Spleen (tissue), 11 donors: ENCODE measurements at regions not wholly inside any gene's neighbourhood (a gene's known extent, or its start where the extent isn't known, plus 50 kb on each side); places are given as distances from the start of the nearest gene placed in this dataset.

Experiments used
- DNase-seq: peaks from one replicate; pipeline ENCODE4 v3.0.0-alpha.2; 2020
- H3K27ac ChIP-seq, 8 donors: fragments of 200-600 bp; sonication (generic) in 7 of 8; 1 replicate in 4 of 8; 2 replicates in 4 of 8; pipeline versions ENCODE4 v1.5.0 to v1.8.0; 2016 to 2021; ENCODE audit warnings: inconsistent platforms in 4 of 8, mild to moderate bottlenecking in 4 of 8, moderate library complexity in 1 of 8
- H3K27me3 ChIP-seq, 7 donors: fragments of 200-600 bp; sonication (generic) in 6 of 7; replicated peaks in 1 of 7; 1 replicate in 4 of 7; 2 replicates in 3 of 7; pipeline versions ENCODE4 v1.5.0 to v1.8.0; 2016 to 2021; ENCODE audit warnings: inconsistent platforms in 3 of 7, mild to moderate bottlenecking in 1 of 7
- H3K36me3 ChIP-seq, 6 donors: fragments of 200-600 bp; sonication (generic) in 5 of 6; 1 replicate in 4 of 6; 2 replicates in 2 of 6; pipeline versions ENCODE4 v1.5.0 to v1.8.0; 2016 to 2021; ENCODE audit warnings: inconsistent platforms in 2 of 6
- H3K4me1 ChIP-seq, 6 donors: fragments of 200-600 bp; sonication (generic) in 5 of 6; 1 replicate in 3 of 6; 2 replicates in 3 of 6; pipeline versions ENCODE4 v1.5.0 to v1.8.0; 2016 to 2021; ENCODE audit warnings: inconsistent platforms in 3 of 6
- H3K4me3 ChIP-seq, 8 donors: fragments of 200-600 bp; sonication (generic) in 7 of 8; 1 replicate in 4 of 8; 2 replicates in 4 of 8; pipeline versions ENCODE4 v1.5.0 to v1.8.0; 2016 to 2021; ENCODE audit warnings: inconsistent platforms in 4 of 8, mild to moderate bottlenecking in 4 of 8, moderate library complexity in 2 of 8
- H3K9me3 ChIP-seq, 8 donors: fragments of 200-600 bp; sonication (generic) in 7 of 8; 1 replicate in 4 of 8; 2 replicates in 4 of 8; pipeline versions ENCODE4 v1.5.0 to v1.8.0; 2016 to 2021; ENCODE audit warnings: inconsistent platforms in 4 of 8
- CTCF ChIP-seq, 11 experiments: fragments of 200-600 bp in 7 of 11; fragments of 450-650 bp in 4 of 11; sonication (generic) in 4 of 11; IDR thresholded peaks in 8 of 11; conservative IDR thresholded peaks in 3 of 11; 1 replicate in 7 of 11; 2 replicates in 4 of 11; pipeline versions ENCODE4 v1.4.0 to v1.8.0; 2016 to 2021; ENCODE audit warnings: antibody characterized with exemption in 11 of 11, inconsistent platforms in 4 of 11, mild to moderate bottlenecking in 1 of 11
- POLR2A ChIP-seq, 3 donors: fragments of 450-650 bp; IDR thresholded peaks; one replicate each; pipeline ENCODE4 v1.5.1; 2017; ENCODE audit warnings: antibody characterized with exemption in 3 of 3, mild to moderate bottlenecking in 1 of 3
- POLR2AphosphoS5 ChIP-seq, 3 donors: sonication (generic); formaldehyde crosslinking; IDR thresholded peaks; one replicate each; pipeline ENCODE4 v1.5.1; 2017; ENCODE audit warnings: antibody characterized with exemption in 3 of 3
- WGBS, 5 donors: extraction: QIAGEN DNeasy Blood & Tissue Kit in 3 of 5; methylation state at CpG; one replicate each; pipeline versions ENCODE4 v1.1.5 to v1.1.7; 2013 to 2018; 5-methylcytosine and 5-hydroxymethylcytosine counted together
- intact Hi-C: fragments of 100-400 bp; cut with DNase I; formaldehyde crosslinking; loops from one replicate; pipeline ENCODE4 v1.15.0; 2023; ENCODE audit warnings: low total_unique reads
- donor health status: healthy with polysubstance abuse.
- donor health status: DM: no; HTN: no; CAD: no; lungs with moderate emphysema.
- donor health status: DM: no; HTN: no; CAD: no.
- donor health status: Bipolar disorder and iron deficiency.
- donor health status: healthy.
- donor health status: DM: no; HTN: no; CAD: no.
- donor health status: DM: yes; HTN: yes; CAD: no.

GRCh38 chr13:86447479-86447878 lies 648.3 kb upstream of the SLITRK6 start:
- intact Hi-C loops, result no loop called here
- no peak overlapping the region for H3K4me3 ChIP-seq
- no peak for DNase-seq
- H3K27me3 ChIP-seq, result no peaks in the 10 kb centered on the region
- no peak for TF ChIP-seq CTCF (IDR thresholded peaks at IDR 0.05 in 8 of 11, conservative IDR thresholded peaks at IDR 0.05 in 3 of 11)
- no peak for TF ChIP-seq POLR2AphosphoS5 (IDR thresholded peaks at IDR 0.05)
- TF ChIP-seq POLR2A (IDR thresholded peaks at IDR 0.05), result no peak
- H3K27ac ChIP-seq, result no peak overlapping the region
- H3K4me1 ChIP-seq, result no peaks in the 10 kb centered on the region
- WGBS, 5 donors, result 56 to 83% (median 71%) methylated on average over 1 of the region's 1 CpG
- H3K36me3 ChIP-seq, result no peaks in the 10 kb centered on the region
- H3K9me3 ChIP-seq, result peaks cover 0 to 3% (median 0%) of the 10 kb centered on the region in 8 donors

GRCh38 chr13:86462011-86462410 lies 662.8 kb upstream of the SLITRK6 start:
- H3K9me3 ChIP-seq, result peaks cover 0 to 3% (median 0%) of the 10 kb centered on the region in 8 donors
- H3K27ac ChIP-seq, result no peak overlapping the region
- no peak for DNase-seq
- H3K4me1 ChIP-seq, result no peaks in the 10 kb centered on the region
- intact Hi-C loops, result no loop called here
- no peak for TF ChIP-seq POLR2A (IDR thresholded peaks at IDR 0.05)
- no peak for TF ChIP-seq CTCF (IDR thresholded peaks at IDR 0.05 in 8 of 11, conservative IDR thresholded peaks at IDR 0.05 in 3 of 11)
- no peak for TF ChIP-seq POLR2AphosphoS5 (IDR thresholded peaks at IDR 0.05)
- no peaks in the 10 kb centered on the region for H3K27me3 ChIP-seq
- H3K4me3 ChIP-seq, result no peak overlapping the region
- H3K36me3 ChIP-seq, result no peaks in the 10 kb centered on the region

GRCh38 chr13:86464193-86464592 lies 665.0 kb upstream of the SLITRK6 start:
- intact Hi-C loops, result no loop called here
- Histone ChIP-seq H3K4me3 (no peak overlapping the region), H3K27ac (no peak overlapping the region), H3K27me3 (no peaks in the 10 kb centered on the region), H3K9me3 (peaks cover 0 to 8% (median 0%) of the 10 kb centered on the region in 8 donors), H3K4me1 (no peaks in the 10 kb centered on the region), H3K36me3 (no peaks in the 10 kb centered on the region)
- TF ChIP-seq POLR2A (IDR thresholded peaks at IDR 0.05) (no peak), CTCF (IDR thresholded peaks at IDR 0.05 in 8 of 11, conservative IDR thresholded peaks at IDR 0.05 in 3 of 11) (no peak), POLR2AphosphoS5 (IDR thresholded peaks at IDR 0.05) (no peak)
- 58 to 71% (median 62%) methylated on average over 3 of the region's 3 CpGs for WGBS, 5 donors
- DNase-seq, result no peak

GRCh38 chr13:86474971-86475370 lies 675.8 kb upstream of the SLITRK6 start:
- Histone ChIP-seq H3K4me1 (no peaks in the 10 kb centered on the region), H3K27ac (no peak overlapping the region), H3K9me3 (peaks cover 0 to 30% (median 4%) of the 10 kb centered on the region in 8 donors), H3K4me3 (no peak overlapping the region), H3K27me3 (no peaks in the 10 kb centered on the region), H3K36me3 (no peaks in the 10 kb centered on the region)
- intact Hi-C loops, result no loop called here
- 74 to 90% (median 82%) methylated on average over 1 of the region's 1 CpG for WGBS, 5 donors
- DNase-seq, result no peak
- TF ChIP-seq CTCF (IDR thresholded peaks at IDR 0.05 in 8 of 11, conservative IDR thresholded peaks at IDR 0.05 in 3 of 11) (no peak), POLR2AphosphoS5 (IDR thresholded peaks at IDR 0.05) (no peak), POLR2A (IDR thresholded peaks at IDR 0.05) (no peak)
